ENCODE measurements at regions not wholly inside any gene's neighbourhood (a gene's known extent, or its start where the extent isn't known, plus 50 kb on each side); places are given as distances from the start of the nearest gene placed in this dataset.

DNA sequence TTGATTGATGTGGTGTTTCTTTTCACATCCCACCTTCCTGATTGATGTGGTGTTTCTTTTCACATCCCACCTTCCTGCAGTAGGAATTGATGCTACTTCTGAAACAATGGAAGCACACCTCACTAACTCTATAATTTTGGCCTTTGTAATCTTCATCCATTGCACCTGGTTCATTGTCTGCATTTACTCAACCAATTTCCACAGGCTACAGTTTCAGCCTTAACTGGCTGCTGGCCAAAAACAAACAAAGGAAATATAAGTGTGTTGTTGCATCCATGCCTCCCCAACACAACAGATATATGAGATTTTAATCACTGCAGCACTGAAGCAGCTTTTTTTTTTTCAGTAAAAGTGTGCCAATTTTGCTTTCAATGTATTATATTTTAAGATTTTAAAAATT lies 867.6 kb upstream of the PCDH7 start:
- TF ChIP-seq, protein P1, sequence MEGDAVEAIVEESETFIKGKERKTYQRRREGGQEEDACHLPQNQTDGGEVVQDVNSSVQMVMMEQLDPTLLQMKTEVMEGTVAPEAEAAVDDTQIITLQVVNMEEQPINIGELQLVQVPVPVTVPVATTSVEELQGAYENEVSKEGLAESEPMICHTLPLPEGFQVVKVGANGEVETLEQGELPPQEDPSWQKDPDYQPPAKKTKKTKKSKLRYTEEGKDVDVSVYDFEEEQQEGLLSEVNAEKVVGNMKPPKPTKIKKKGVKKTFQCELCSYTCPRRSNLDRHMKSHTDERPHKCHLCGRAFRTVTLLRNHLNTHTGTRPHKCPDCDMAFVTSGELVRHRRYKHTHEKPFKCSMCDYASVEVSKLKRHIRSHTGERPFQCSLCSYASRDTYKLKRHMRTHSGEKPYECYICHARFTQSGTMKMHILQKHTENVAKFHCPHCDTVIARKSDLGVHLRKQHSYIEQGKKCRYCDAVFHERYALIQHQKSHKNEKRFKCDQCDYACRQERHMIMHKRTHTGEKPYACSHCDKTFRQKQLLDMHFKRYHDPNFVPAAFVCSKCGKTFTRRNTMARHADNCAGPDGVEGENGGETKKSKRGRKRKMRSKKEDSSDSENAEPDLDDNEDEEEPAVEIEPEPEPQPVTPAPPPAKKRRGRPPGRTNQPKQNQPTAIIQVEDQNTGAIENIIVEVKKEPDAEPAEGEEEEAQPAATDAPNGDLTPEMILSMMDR (IDR thresholded peaks at IDR 0.05; ENCODE audit: control extremely low read depth, extremely low read depth, low read depth, missing control alignments), result no peak
- ChIA-PET POLR2A (no interaction called here), CTCF (no interaction called here)
- no peak for DNase-seq (ENCODE audit: extremely low spot score)

DNA sequence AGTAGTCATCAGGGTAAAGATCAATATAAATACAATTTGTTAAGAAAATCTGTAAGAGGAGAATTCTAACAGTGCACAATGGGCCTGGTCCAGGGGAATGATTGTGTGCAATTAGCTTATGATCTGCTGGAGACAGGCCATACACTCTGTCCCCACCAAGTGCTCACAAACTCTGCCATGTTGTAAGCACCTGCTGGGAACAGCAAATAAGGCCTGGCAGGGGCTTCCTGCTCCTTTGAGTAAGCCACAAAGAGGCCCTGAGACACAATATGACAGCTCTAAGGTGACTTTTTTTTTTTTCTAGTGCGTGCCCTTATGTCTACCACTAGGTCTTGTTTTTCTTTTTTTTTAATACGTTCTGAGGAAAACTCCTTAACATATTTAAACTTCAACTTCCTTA lies 866.3 kb upstream of the PCDH7 start:
- no peak for DNase-seq (ENCODE audit: extremely low spot score)
- TF ChIP-seq, protein P1 (IDR thresholded peaks at IDR 0.05; ENCODE audit: control extremely low read depth, extremely low read depth, low read depth, missing control alignments), result no peak
- POLR2A ChIA-PET, result no interaction called here
- CTCF ChIA-PET, result no interaction called here

DNA sequence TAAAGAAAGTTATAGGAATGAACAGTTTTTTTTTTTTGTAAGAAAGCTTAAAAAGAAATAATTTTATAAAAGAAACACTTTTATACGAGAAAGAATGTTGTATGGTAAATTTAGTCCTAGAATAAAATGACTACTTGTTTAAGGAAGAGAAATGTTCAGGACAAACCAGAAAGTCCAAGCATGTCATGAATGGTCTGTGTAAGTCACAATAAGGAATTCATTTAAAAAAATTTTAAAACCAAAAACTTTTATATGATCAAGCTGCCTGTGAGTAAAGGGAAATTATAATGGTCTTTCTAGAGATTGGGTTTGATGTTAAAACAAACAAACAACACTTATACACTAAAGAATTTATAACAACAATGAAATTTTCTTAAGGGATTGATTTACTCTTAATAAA lies 858.9 kb upstream of the PCDH7 start:
- ChIA-PET CTCF (no interaction called here), POLR2A (no interaction called here)
- TF ChIP-seq, protein P1 (IDR thresholded peaks at IDR 0.05; ENCODE audit: control extremely low read depth, extremely low read depth, low read depth, missing control alignments), result no peak
- DNase-seq (ENCODE audit: extremely low spot score), result no peak

DNA sequence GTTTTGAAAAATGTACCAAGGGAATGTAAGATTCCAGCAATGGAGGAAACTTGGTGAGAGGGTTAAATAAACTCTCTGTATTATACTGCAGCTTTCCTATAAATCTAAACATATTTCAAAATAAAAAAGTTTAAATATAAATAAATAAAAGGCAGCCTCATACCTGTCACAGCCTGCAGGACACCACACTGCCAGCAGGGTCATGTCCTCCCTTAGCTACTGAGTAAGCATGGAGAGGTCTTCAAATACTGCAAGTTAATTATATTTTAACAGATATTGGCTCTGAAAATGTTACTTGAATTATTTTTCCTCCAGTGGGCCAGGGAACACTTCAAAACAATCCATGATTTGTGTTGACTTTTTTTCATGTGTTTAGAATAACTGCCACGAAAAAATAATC lies 852.8 kb upstream of the PCDH7 start:
- ChIA-PET CTCF (interaction anchor here (1.2 to 1.5 kb wide), 2 partner anchors 11 to 12 kb away, joined by 3 read pairs; no protein-coding TSS in a partner anchor), POLR2A (no interaction called here)
- no peak for DNase-seq (ENCODE audit: extremely low spot score)
- TF ChIP-seq, protein P1 (IDR thresholded peaks at IDR 0.05; ENCODE audit: control extremely low read depth, extremely low read depth, low read depth, missing control alignments), result no peak

DNA sequence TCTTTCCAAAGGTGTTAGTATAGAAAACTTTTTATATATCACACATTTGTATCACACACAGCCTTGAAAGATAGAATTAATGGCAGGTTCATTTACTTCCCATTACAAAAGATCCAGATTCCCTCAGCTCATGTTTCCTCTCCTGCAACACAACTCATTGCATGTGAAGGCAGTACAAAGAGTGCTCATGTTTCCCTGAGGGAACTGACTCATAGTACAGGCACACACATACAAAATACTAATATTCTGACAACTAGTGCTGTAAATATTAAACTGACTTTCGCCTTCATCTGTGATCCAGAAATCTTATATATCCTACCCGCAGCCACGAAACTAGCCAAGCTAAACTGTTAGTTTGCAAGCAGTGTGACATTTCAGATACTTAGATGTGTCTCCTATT lies 819.8 kb upstream of the PCDH7 start:
- no peak for DNase-seq (ENCODE audit: extremely low spot score)
- TF ChIP-seq, protein P1 (IDR thresholded peaks at IDR 0.05; ENCODE audit: control extremely low read depth, extremely low read depth, low read depth, missing control alignments), result no peak
- CTCF ChIA-PET, result no interaction called here
- POLR2A ChIA-PET, result no interaction called here

DNA sequence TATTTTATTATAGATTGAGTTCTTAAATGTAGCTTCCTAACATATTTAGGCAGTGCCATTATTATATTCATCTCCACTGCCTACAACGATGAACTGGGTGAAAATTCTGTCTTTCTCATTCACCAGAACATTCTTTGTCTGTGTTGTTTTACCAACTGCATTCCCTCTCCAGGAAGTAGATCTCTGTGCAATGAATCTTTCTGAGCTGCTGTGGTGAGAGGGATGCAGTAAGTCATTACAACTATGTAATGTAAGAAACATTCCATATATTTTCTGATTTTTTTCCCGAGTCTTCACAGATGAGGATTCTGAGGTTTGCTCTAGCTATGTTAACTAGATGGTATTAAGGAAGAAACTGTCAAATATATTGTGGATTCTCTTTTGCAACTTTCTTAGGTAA lies 811.9 kb upstream of the PCDH7 start:
- ChIA-PET CTCF (no interaction called here), POLR2A (no interaction called here)
- DNase-seq (ENCODE audit: extremely low spot score), result no peak
- TF ChIP-seq, protein P1 (IDR thresholded peaks at IDR 0.05; ENCODE audit: control extremely low read depth, extremely low read depth, low read depth, missing control alignments), result no peak

DNA sequence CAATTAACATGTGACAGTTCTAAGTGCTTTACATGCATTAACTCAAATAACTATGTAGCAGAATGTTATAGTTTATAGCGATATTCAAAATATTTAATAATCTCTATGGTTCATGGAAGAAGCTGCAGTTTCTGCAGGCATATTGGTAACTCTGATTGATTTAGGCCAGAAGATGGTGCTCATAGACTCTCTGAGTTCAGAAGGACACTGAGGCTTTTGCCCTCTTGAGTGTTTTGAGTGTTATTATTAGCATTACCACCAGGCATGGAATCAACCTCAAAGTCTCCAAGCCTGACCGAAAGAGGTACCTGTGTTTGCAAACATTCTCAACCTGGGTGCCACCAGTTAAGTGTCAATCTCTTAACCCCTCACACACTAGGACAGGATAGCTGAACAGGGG lies 792.3 kb upstream of the PCDH7 start:
- POLR2A ChIA-PET, result no interaction called here
- TF ChIP-seq, protein P1 (IDR thresholded peaks at IDR 0.05; ENCODE audit: control extremely low read depth, extremely low read depth, low read depth, missing control alignments), result no peak
- DNase-seq (ENCODE audit: extremely low spot score), result no peak
- CTCF ChIA-PET, result no interaction called here

Measured in GM10248 (cell line).